ENCODE measurements at regions not wholly inside any gene's neighbourhood (a gene's known extent, or its start where the extent isn't known, plus 50 kb on each side); places are given as distances from the start of the nearest gene placed in this dataset.

- no peak for TF ChIP-seq CEBPB (IDR thresholded peaks at IDR 0.05)
- TF ChIP-seq TAF1 (IDR thresholded peaks at IDR 0.05; ENCODE audit: low read depth), result no peak
- no peak for TF ChIP-seq ZBTB7A (IDR thresholded peaks at IDR 0.05; ENCODE audit: low read depth)
- no peak for TF ChIP-seq YY1 (IDR thresholded peaks at IDR 0.05; ENCODE audit: low read depth)
- no peak for TF ChIP-seq CREB1 (IDR thresholded peaks at IDR 0.05; ENCODE audit: low read depth)
- no peak for TF ChIP-seq MAX (IDR thresholded peaks at IDR 0.05)
- no peak for TF ChIP-seq EP300 (IDR thresholded peaks at IDR 0.05; ENCODE audit: borderline replicate concordance)
- TF ChIP-seq REST (IDR thresholded peaks at IDR 0.05; ENCODE audit: low read depth), result no peak
- no peak for TF ChIP-seq TEAD4 (IDR thresholded peaks at IDR 0.05)
- peak; percentile 8; the same call in 1 of the 2 replicates for TF ChIP-seq RAD21 (IDR thresholded peaks at IDR 0.05; ENCODE audit: low read depth)
- TF ChIP-seq TCF12 (IDR thresholded peaks at IDR 0.05; ENCODE audit: low read depth), result no peak
- TF ChIP-seq EGR1 (IDR thresholded peaks at IDR 0.05), result no peak
- no peak for TF ChIP-seq FOXM1 (IDR thresholded peaks at IDR 0.05; ENCODE audit: borderline replicate concordance, low read depth)
- TF ChIP-seq NFIC (IDR thresholded peaks at IDR 0.05), result no peak
These were observed 274.7 kb downstream of the GLUD2 start for GRCh38 chrX:121322159-121322558.
